PC-9 (cell line): ENCODE measurements at regions not wholly inside any gene's neighbourhood (a gene's known extent, or its start where the extent isn't known, plus 50 kb on each side); places are given as distances from the start of the nearest gene placed in this dataset.

Experiments
- BruUV-seq: library from RNA; stranded (reverse); fragments of 400-500 nt; replicated peaks from 2 replicates; lab custom pipeline; 2021; lab: Mats Ljungman, UMichigan
- CTCF ChIA-PET: fragments of 300-600 bp; sonication (Branson Sonifier 250); formaldehyde crosslinking; loops from one replicate; lab custom pipeline; 2022; ENCODE audit warnings: antibody characterized with exemption; lab: Charles Lee
- POLR2A ChIA-PET: fragments of 300-600 bp; sonication (Branson Sonifier 250); formaldehyde crosslinking; loops from one replicate; lab custom pipeline; 2022; ENCODE audit warnings: antibody characterized with exemption; ENCODE audit not compliant: unreplicated experiment; lab: Charles Lee
- DNase-seq, 2 experiments: peaks; one replicate each; pipeline versions ENCODE4 v3.0.0 to v3.0.0-alpha.2; 2015 to 2022; ENCODE audit warnings: mixed read lengths in 1 of 2
- H2AFZ ChIP-seq: fragments of 200-600 bp; sonication (generic); 2 replicates; pipeline ENCODE4 v1.8.1; 2017; ENCODE audit warnings: antibody characterized with exemption
- H3F3A ChIP-seq: fragments of 200-600 bp; sonication (generic); 2 replicates; pipeline ENCODE4 v1.8.1; 2017; ENCODE audit warnings: antibody characterized with exemption, mild to moderate bottlenecking, low read depth; ENCODE audit not compliant: insufficient read depth
- H3K27ac ChIP-seq: fragments of 200-600 bp; sonication (generic); 2 replicates; pipeline ENCODE4 v1.6.1; 2016; ENCODE audit warnings: mixed run types
- H3K27me3 ChIP-seq: fragments of 200-600 bp; sonication (generic); 2 replicates; pipeline ENCODE4 v1.6.1; 2016; ENCODE audit warnings: low read depth, mixed run types; ENCODE audit not compliant: insufficient read depth
- H3K36me3 ChIP-seq: fragments of 200-600 bp; sonication (generic); 2 replicates; pipeline ENCODE4 v1.6.1; 2016; ENCODE audit warnings: low read depth, mixed run types
- H3K4me1 ChIP-seq: fragments of 200-600 bp; sonication (generic); replicated peaks from 2 replicates; pipeline ENCODE4 v1.6.1; 2016; ENCODE audit warnings: mixed run types; ENCODE audit not compliant: insufficient read depth
- H3K4me2 ChIP-seq: fragments of 200-600 bp; sonication (generic); 2 replicates; pipeline ENCODE4 v1.6.1; 2017; ENCODE audit warnings: mixed run types
- H3K4me3 ChIP-seq: fragments of 200-600 bp; sonication (generic); 2 replicates; pipeline ENCODE4 v1.6.1; 2016; ENCODE audit warnings: mixed run types
- H3K79me2 ChIP-seq: fragments of 200-600 bp; sonication (generic); 2 replicates; pipeline ENCODE4 v1.6.1; 2017; ENCODE audit warnings: low read depth, mixed run types
- H3K9me2 ChIP-seq: fragments of 200-600 bp; sonication (generic); 2 replicates; pipeline ENCODE4 v1.8.1; 2017; ENCODE audit warnings: mild to moderate bottlenecking; ENCODE audit not compliant: insufficient read depth
- H3K9me3 ChIP-seq: fragments of 200-600 bp; sonication (generic); 2 replicates; pipeline ENCODE4 v1.8.1; 2016; ENCODE audit warnings: low read depth; ENCODE audit not compliant: insufficient read depth
- H4K20me1 ChIP-seq: fragments of 200-600 bp; sonication (generic); 2 replicates; pipeline ENCODE4 v1.8.1; 2017; ENCODE audit not compliant: insufficient read depth
- EZH2 ChIP-seq: fragments of 200-600 bp; sonication (generic); IDR thresholded peaks from 2 replicates; pipeline ENCODE4 v1.8.0; 2017; ENCODE audit warnings: antibody characterized with exemption, low read depth
- intact Hi-C: fragments of 100-400 bp; cut with micrococcal nuclease; formaldehyde crosslinking; loops from one replicate; pipeline ENCODE4 v1.10.0; 2022; ENCODE audit not compliant: unreplicated experiment
- TF ChIP-seq, protein P1 (sequence below): fragments of 200-600 bp; sonication (generic); conservative IDR thresholded peaks from 2 replicates; pipeline ENCODE4 v1.6.1; 2017; ENCODE audit warnings: mixed run types, antibody characterized with exemption, mild to moderate bottlenecking, moderate library complexity

- Histone ChIP-seq H2AFZ (no peak overlapping the region), H3K4me2 (no peak overlapping the region), H4K20me1 (no peaks in the 10 kb centered on the region), H3K9me2 (no peaks in the 10 kb centered on the region), H3K27ac (no peak overlapping the region), H3K36me3 (no peaks in the 10 kb centered on the region), H3K79me2 (no peaks in the 10 kb centered on the region), H3K4me3 (no peak overlapping the region), H3F3A (peaks cover 6% of the 10 kb centered on the region; the same call in 1 of the 2 replicates), H3K4me1 (peaks cover 13% of the 10 kb centered on the region), H3K27me3 (no peaks in the 10 kb centered on the region; the same call in 1 of the 2 replicates), H3K9me3 (no peaks in the 10 kb centered on the region)
- no TSS peak for BruUV-seq
- ChIA-PET POLR2A (no interaction called here), CTCF (no interaction called here)
- no peak for DNase-seq
- intact Hi-C loops, result no loop called here
- no peak for TF ChIP-seq EZH2
- TF ChIP-seq, protein P1, sequence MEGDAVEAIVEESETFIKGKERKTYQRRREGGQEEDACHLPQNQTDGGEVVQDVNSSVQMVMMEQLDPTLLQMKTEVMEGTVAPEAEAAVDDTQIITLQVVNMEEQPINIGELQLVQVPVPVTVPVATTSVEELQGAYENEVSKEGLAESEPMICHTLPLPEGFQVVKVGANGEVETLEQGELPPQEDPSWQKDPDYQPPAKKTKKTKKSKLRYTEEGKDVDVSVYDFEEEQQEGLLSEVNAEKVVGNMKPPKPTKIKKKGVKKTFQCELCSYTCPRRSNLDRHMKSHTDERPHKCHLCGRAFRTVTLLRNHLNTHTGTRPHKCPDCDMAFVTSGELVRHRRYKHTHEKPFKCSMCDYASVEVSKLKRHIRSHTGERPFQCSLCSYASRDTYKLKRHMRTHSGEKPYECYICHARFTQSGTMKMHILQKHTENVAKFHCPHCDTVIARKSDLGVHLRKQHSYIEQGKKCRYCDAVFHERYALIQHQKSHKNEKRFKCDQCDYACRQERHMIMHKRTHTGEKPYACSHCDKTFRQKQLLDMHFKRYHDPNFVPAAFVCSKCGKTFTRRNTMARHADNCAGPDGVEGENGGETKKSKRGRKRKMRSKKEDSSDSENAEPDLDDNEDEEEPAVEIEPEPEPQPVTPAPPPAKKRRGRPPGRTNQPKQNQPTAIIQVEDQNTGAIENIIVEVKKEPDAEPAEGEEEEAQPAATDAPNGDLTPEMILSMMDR, result no peak
Observed at GRCh38 chr5:17907094-17907493, 272.8 kb downstream of the TAF11L14 start.

DNA sequence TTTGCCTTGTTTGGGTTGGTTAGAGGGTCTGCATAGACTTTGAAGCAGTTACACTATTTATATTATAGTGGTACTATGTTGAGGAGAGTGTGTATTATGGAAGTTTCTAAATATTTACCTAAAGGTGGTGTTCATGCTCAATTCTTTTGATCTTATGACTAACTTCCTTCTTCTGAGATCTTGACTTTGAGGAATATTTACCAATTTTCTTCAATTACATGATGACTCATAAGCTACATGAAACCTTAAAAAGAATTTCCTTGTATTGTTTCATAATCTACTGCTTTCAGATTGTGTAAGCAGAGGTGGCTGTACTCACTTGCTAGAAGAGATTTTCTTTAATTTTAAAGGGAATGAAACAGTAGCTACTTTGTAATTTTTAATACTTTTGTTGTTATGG lies 276.1 kb downstream of the TAF11L14 start:
- H4K20me1 ChIP-seq, result no peaks in the 10 kb centered on the region
- ChIA-PET POLR2A (interaction anchor here (0.7 kb wide), 1 partner anchor 14 kb away, joined by 5 read pairs; no protein-coding TSS in a partner anchor), CTCF (no interaction called here)
- H3K9me2 ChIP-seq, result no peaks in the 10 kb centered on the region
- intact Hi-C loops, result no loop called here
- TF ChIP-seq, protein P1, result no peak
- TF ChIP-seq EZH2, result no peak
- peak overlapping the region; percentile 23 for H3K4me2 ChIP-seq
- H3F3A ChIP-seq, result peaks cover 6% of the 10 kb centered on the region; the same call in 1 of the 2 replicates
- H3K4me1 ChIP-seq, result peaks cover 13% of the 10 kb centered on the region
- H3K27ac ChIP-seq, result no peak overlapping the region
- no TSS peak for BruUV-seq
- H2AFZ ChIP-seq, result no peak overlapping the region
- H3K4me3 ChIP-seq, result no peak overlapping the region
- peak in 1 of 2 experiments; percentile 90 for DNase-seq
- H3K36me3 ChIP-seq, result no peaks in the 10 kb centered on the region
- no peaks in the 10 kb centered on the region for H3K9me3 ChIP-seq
- H3K27me3 ChIP-seq, result peaks cover 16% of the 10 kb centered on the region; the same call in 1 of the 2 replicates
- H3K79me2 ChIP-seq, result no peaks in the 10 kb centered on the region

DNA sequence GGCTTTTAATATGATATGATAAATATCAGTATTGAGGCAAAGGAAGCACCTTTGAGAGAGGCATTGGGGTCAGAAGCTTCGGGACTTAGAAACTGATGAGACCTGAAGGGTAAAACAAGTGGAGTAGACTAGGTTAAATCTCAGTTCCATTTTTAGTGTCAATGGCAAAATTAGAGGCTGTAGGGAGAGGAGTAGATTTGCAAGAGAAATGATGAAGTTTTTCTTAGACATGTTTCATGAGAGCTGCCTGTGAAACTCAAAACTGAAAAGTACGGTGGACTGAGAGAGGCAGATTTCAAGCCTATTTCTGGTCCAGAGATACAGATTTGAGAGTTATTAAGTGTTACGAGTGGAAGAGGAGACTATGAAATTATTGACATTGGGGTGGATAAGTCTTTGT lies 278.5 kb downstream of the TAF11L14 start:
- H3K27ac ChIP-seq, result no peak overlapping the region
- no peaks in the 10 kb centered on the region for H3K79me2 ChIP-seq
- 0 out of 2 replicates have a peak, but pooled peaks cover 3% of the 10 kb centered on the region for H3K9me2 ChIP-seq
- H3K27me3 ChIP-seq, result peaks cover 23% of the 10 kb centered on the region; the same call in 1 of the 2 replicates
- peaks cover 4% of the 10 kb centered on the region; the same call in 1 of the 2 replicates for H3K9me3 ChIP-seq
- no TSS peak for BruUV-seq
- DNase-seq, result no peak
- H3K4me3 ChIP-seq, result no peak overlapping the region
- TF ChIP-seq, protein P1, result no peak
- H2AFZ ChIP-seq, result no peak overlapping the region
- intact Hi-C loops, result no loop called here
- ChIA-PET POLR2A (no interaction called here), CTCF (no interaction called here)
- peaks cover 13% of the 10 kb centered on the region for H3K4me1 ChIP-seq
- H4K20me1 ChIP-seq, result no peaks in the 10 kb centered on the region
- no peak overlapping the region for H3K4me2 ChIP-seq
- peaks cover 6% of the 10 kb centered on the region; the same call in 1 of the 2 replicates for H3F3A ChIP-seq
- H3K36me3 ChIP-seq, result no peaks in the 10 kb centered on the region
